SK-N-SH (cell line): ENCODE measurements at regions not wholly inside any gene's neighbourhood (a gene's known extent, or its start where the extent isn't known, plus 50 kb on each side); places are given as distances from the start of the nearest gene placed in this dataset.
A peak's percentile ranks its signal among the peaks of the same experiment; 100 is the strongest.

Source experiments
- CTCF ChIA-PET: fragments of 300-600, 350-600 bp; formaldehyde crosslinking; extraction: SDS; loops from one replicate; lab custom pipeline; 2021; lab: Yijun Ruan, JAX
- POLR2A ChIA-PET: fragments of 350-600 bp; sonication (Branson Sonifier 250); formaldehyde crosslinking; extraction: SDS; loops from one replicate; lab custom pipeline; 2020; ENCODE audit warnings: antibody characterized with exemption, inconsistent platforms; lab: Yijun Ruan, JAX
- DNase-seq: peaks from one replicate; pipeline ENCODE4 v3.0.0; 2012
- H2AFZ ChIP-seq: fragments of 200-600 bp; sonication (generic); 2 replicates; pipeline ENCODE4 v1.8.1; 2016; ENCODE audit warnings: antibody characterized with exemption, mild to moderate bottlenecking, low read depth
- H3F3A ChIP-seq: fragments of 200-600 bp; sonication (generic); replicated peaks from 2 replicates; pipeline ENCODE3; 2016; ENCODE audit warnings: antibody characterized with exemption, mild to moderate bottlenecking; ENCODE audit not compliant: insufficient read depth
- H3K27ac ChIP-seq, 2 experiments: fragments of 200-500 bp in 1 of 2; fragments of 200-600 bp in 1 of 2; sonication (Bioruptor generic) in 1 of 2; sonication (generic), shearing (Covaris generic) in 1 of 2; 2 replicates each; pipeline versions ENCODE4 v1.5.1 to v1.6.1; 2014 to 2016; ENCODE audit warnings: low read depth in 2 of 2, inconsistent platforms in 1 of 2, low read length in 1 of 2, mild to moderate bottlenecking in 1 of 2, mixed read lengths in 1 of 2
- H3K27me3 ChIP-seq: fragments of 200-600 bp; sonication (generic), shearing (Covaris generic); 2 replicates; pipeline ENCODE4 v1.6.1; 2016; ENCODE audit warnings: mixed run types; ENCODE audit not compliant: insufficient read depth
- H3K36me3 ChIP-seq, 2 experiments: fragments of 200-500 bp in 1 of 2; fragments of 200-600 bp in 1 of 2; sonication (Bioruptor generic) in 1 of 2; sonication (generic) in 1 of 2; replicated peaks in 1 of 2; 2 replicates each; pipeline versions ENCODE3 to v1.5.1; 2014 to 2016; ENCODE audit warnings: low read length in 1 of 2, mild to moderate bottlenecking in 1 of 2; ENCODE audit not compliant: insufficient read depth in 2 of 2, control insufficient read depth in 1 of 2
- H3K4me1 ChIP-seq, 2 experiments: fragments of 200-500 bp in 1 of 2; fragments of 200-600 bp in 1 of 2; sonication (Bioruptor generic) in 1 of 2; sonication (generic), shearing (Covaris generic) in 1 of 2; 2 replicates each; pipeline versions ENCODE4 v1.5.1 to v1.6.1; 2014 to 2016; ENCODE audit warnings: low read depth in 1 of 2, low read length in 1 of 2, mixed run types in 1 of 2; ENCODE audit not compliant: insufficient read depth in 2 of 2, control insufficient read depth in 1 of 2
- H3K4me2 ChIP-seq: fragments of 200-600 bp; sonication (generic), shearing (Covaris generic); 2 replicates; pipeline ENCODE4 v1.6.1; 2017; ENCODE audit warnings: mixed run types
- H3K4me3 ChIP-seq, 2 experiments: fragments of 200-500 bp in 1 of 2; fragments of 200-600 bp in 1 of 2; sonication (Bioruptor generic) in 1 of 2; sonication (generic), shearing (Covaris generic) in 1 of 2; 2 replicates each; pipeline versions ENCODE4 v1.5.1 to v1.8.1; 2014 to 2016; ENCODE audit warnings: low read depth in 2 of 2, inconsistent platforms in 1 of 2, low read length in 1 of 2, mild to moderate bottlenecking in 1 of 2, mixed read lengths in 1 of 2, moderate library complexity in 1 of 2
- H3K79me2 ChIP-seq: fragments of 200-600 bp; sonication (generic); 2 replicates; pipeline ENCODE4 v1.8.1; 2017; ENCODE audit warnings: mild to moderate bottlenecking; ENCODE audit not compliant: insufficient read depth
- H3K9ac ChIP-seq: fragments of 200-600 bp; sonication (generic); 2 replicates; pipeline ENCODE4 v1.6.1; 2017; ENCODE audit warnings: mixed run types
- H3K9me2 ChIP-seq: fragments of 200-600 bp; sonication (generic); 2 replicates; pipeline ENCODE4 v1.6.1; 2017; ENCODE audit warnings: mixed run types
- H3K9me3 ChIP-seq: fragments of 200-600 bp; sonication (generic); 2 replicates; pipeline ENCODE4 v1.6.1; 2017; ENCODE audit warnings: mixed run types, mild to moderate bottlenecking, moderate library complexity
- H4K20me1 ChIP-seq: fragments of 200-600 bp; sonication (generic); 2 replicates; pipeline ENCODE4 v1.6.1; 2017; ENCODE audit warnings: mild to moderate bottlenecking, mixed run types; ENCODE audit not compliant: insufficient read depth
- EP300 ChIP-seq, 2 experiments: IDR thresholded peaks; 2 replicates each; pipeline versions ENCODE4 v1.4.0 to v1.6.1; 2012; ENCODE audit warnings: borderline replicate concordance in 1 of 2, low read depth in 1 of 2, low read length in 1 of 2
- GATA2 ChIP-seq: sonication (generic); formaldehyde crosslinking; IDR thresholded peaks from 2 replicates; pipeline ENCODE4 v1.5.0; 2020; ENCODE audit warnings: mild to moderate bottlenecking, missing genetic modification reagents
- MEF2A ChIP-seq: IDR thresholded peaks from 2 replicates; pipeline ENCODE4 v1.4.0; 2012; ENCODE audit warnings: low read depth, borderline replicate concordance
- NRF1 ChIP-seq: IDR thresholded peaks from 2 replicates; pipeline ENCODE4 v1.6.1; 2012; ENCODE audit warnings: low read depth, mild to moderate bottlenecking, low read length
- RCOR1 ChIP-seq: fragments of 150-350 bp; IDR thresholded peaks from 2 replicates; pipeline ENCODE4 v1.6.1; 2017; ENCODE audit warnings: antibody characterized with exemption, low read length
- WGBS: methylation state at CpG from one replicate; pipeline ENCODE4 v1.1.6; 2017; ENCODE audit warnings: low lambda C conversion rate; 5-methylcytosine and 5-hydroxymethylcytosine counted together
- TF ChIP-seq, protein P1 (sequence below): fragments of 200-600 bp; sonication (generic); IDR thresholded peaks from 2 replicates; pipeline ENCODE4 v1.6.1; 2017; ENCODE audit warnings: antibody characterized with exemption, mild to moderate bottlenecking, moderate library complexity
- TF ChIP-seq, protein P2 (sequence below): fragments of 150-350 bp; IDR thresholded peaks from 2 replicates; pipeline ENCODE4 v1.6.1; 2016; ENCODE audit warnings: mild to moderate bottlenecking, low read depth, low read length

DNA sequence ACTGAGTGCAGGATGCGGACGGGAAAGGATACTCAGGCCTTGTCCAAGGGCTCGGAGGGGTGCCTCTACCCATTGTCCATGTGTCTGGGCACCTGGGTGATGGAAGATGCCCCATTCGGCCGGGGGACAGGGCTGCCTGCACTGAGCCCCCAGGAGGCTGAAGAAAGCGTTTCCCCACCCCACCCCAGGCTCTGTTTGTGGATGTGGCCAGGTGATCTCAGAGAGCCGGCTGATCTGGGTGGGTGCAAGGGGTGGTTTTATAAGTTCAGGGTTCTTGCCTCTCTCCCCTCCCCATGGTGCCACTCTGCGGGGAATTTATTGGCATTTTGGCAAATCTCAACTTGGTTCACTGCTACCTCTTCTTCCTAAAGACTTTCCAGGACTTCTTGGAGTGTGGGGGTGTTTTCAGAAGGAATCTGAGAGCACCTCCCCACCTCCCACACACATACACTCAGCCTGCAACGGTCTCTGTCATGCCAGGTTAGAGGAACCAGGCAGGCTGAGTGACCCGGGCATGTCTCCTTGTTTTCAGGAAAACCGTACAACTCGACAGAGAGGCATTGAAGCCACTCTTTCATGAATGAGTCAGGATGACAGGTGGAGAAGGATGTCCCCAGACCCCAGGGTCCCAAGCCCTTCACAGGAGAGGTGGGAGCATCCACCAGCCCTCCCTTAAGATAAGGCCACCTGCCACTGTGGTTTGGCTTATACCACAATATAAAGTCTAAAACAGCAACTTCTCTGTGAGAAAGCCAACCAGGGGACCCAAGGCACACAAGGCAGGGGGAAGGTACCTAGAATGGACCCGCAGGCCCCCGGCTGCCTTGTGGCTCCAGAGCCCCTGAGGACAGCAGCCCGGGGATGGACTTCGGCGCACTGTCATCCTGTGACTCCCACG, 174.9 kb downstream of the ETS2 start:
- Histone ChIP-seq H3K36me3 (no peaks in the 10 kb centered on the region), H3K9me3 (no peaks in the 10 kb centered on the region), H2AFZ (no peak overlapping the region), H3K9me2 (no peaks in the 10 kb centered on the region), H3K4me1 (peaks cover 9 to 23% of the 10 kb centered on the region in 2 experiments; a peak in 3 of 4 replicates), H3K27ac (no peak overlapping the region), H4K20me1 (no peaks in the 10 kb centered on the region; the same call in 1 of the 2 replicates), H3K4me3 (no peak overlapping the region)
- DNase-seq = no peak
- WGBS = 91% methylated on average over 12 of the region's 18 CpGs
- CTCF ChIA-PET = no interaction called here
- TF ChIP-seq NRF1 (no peak), MEF2A (no peak)
- TF ChIP-seq, all 33 proteins: peak for 0
- Histone ChIP-seq H3K9ac (no peak overlapping the region), H3F3A (peaks cover 6% of the 10 kb centered on the region), H3K4me2 (no peak overlapping the region), H3K27me3 (no peaks in the 10 kb centered on the region), H3K79me2 (no peaks in the 10 kb centered on the region)
- POLR2A ChIA-PET = no interaction called here

DNA sequence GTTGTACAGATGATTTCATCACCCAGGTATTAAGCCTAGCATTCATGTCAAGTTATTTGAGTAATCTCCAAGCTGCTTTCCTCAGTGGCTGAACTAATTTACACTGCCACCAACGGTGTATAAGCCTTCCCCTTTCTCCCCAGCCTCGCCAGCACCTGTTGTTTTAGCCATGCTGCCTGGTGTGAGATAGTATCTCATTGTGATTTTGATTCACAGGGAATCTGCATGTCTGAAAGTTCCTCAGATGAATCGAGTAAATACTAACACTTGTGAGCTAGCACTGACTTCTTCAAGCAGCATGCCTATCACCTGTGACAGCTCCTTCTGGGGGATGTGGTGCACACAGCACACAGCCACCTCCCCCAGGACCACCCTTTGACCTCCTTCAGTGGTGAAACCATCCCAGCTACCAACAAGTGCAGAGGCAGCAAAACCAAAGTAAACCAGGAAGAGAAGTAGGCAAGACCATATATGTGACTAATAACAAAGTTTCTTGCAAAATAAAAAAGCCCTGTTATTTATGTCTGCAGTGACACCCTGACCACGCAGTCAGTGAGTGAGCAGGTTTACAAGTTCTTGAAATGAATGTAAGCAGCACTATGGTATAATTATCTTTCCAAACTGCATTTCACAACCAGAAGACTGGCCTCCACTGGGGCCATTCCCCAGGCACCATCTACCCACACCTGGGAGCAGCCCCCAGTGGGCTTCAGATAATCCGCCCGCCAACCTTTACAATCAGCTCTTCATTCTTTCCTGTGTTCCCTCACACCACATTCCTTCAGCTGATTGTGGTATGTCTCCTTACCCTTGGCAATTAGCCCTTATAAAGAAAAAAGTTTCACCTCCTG, 173.8 kb downstream of the ETS2 start:
- no peaks in the 10 kb centered on the region for H3F3A ChIP-seq
- CTCF ChIA-PET = interaction anchor here (0.8 kb wide), 1 partner anchor 146 kb away, joined by 3 read pairs; no protein-coding TSS in a partner anchor
- H3K4me2 ChIP-seq = no peak overlapping the region
- POLR2A ChIA-PET = no interaction called here
- no peak overlapping the region for H2AFZ ChIP-seq
- H3K9ac ChIP-seq = no peak overlapping the region
- TF ChIP-seq, protein P1, sequence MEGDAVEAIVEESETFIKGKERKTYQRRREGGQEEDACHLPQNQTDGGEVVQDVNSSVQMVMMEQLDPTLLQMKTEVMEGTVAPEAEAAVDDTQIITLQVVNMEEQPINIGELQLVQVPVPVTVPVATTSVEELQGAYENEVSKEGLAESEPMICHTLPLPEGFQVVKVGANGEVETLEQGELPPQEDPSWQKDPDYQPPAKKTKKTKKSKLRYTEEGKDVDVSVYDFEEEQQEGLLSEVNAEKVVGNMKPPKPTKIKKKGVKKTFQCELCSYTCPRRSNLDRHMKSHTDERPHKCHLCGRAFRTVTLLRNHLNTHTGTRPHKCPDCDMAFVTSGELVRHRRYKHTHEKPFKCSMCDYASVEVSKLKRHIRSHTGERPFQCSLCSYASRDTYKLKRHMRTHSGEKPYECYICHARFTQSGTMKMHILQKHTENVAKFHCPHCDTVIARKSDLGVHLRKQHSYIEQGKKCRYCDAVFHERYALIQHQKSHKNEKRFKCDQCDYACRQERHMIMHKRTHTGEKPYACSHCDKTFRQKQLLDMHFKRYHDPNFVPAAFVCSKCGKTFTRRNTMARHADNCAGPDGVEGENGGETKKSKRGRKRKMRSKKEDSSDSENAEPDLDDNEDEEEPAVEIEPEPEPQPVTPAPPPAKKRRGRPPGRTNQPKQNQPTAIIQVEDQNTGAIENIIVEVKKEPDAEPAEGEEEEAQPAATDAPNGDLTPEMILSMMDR = no peak
- TF ChIP-seq RCOR1 = no peak
- TF ChIP-seq, protein P2, sequence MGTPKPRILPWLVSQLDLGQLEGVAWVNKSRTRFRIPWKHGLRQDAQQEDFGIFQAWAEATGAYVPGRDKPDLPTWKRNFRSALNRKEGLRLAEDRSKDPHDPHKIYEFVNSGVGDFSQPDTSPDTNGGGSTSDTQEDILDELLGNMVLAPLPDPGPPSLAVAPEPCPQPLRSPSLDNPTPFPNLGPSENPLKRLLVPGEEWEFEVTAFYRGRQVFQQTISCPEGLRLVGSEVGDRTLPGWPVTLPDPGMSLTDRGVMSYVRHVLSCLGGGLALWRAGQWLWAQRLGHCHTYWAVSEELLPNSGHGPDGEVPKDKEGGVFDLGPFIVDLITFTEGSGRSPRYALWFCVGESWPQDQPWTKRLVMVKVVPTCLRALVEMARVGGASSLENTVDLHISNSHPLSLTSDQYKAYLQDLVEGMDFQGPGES = no peak
- TF ChIP-seq GATA2 (CRISPR knock-in tag) = 0 out of 2 replicates have a peak, but pooled peaks have one; percentile 12
- no peak for TF ChIP-seq EP300 (IDR thresholded peaks at IDR 0.05; ENCODE audit: borderline replicate concordance in 1 of 2, low read depth in 1 of 2, low read length in 1 of 2)
- no peak overlapping the region for H3K4me3 ChIP-seq
- peaks cover 0 to 12% of the 10 kb centered on the region in 2 experiments; a peak in 2 of 4 replicates for H3K4me1 ChIP-seq
- no peaks in the 10 kb centered on the region for H3K27me3 ChIP-seq
- H4K20me1 ChIP-seq = no peaks in the 10 kb centered on the region
- H3K9me2 ChIP-seq = no peaks in the 10 kb centered on the region
- no peak overlapping the region for H3K27ac ChIP-seq
- H3K36me3 ChIP-seq = no peaks in the 10 kb centered on the region
- no peaks in the 10 kb centered on the region for H3K79me2 ChIP-seq
- DNase-seq = no peak
- 65% methylated on average over 6 of the region's 6 CpGs for WGBS
- H3K9me3 ChIP-seq = no peaks in the 10 kb centered on the region
